NCI-H2081 (cell line): ENCODE measurements at regions not wholly inside any gene's neighbourhood (a gene's known extent, or its start where the extent isn't known, plus 50 kb on each side); places are given as distances from the start of the nearest gene placed in this dataset.
"Not testable (repeated sequence)": the region's sequence is repeated elsewhere in the genome, so short reads cannot be mapped to it uniquely, and the experiment has no call there.

Experiments
- DNase-seq, 2 experiments: peaks; one replicate each; lab custom pipeline; 2025; lab: John Stamatoyannopoulos, UW

- no peak for DNase-seq
These were observed 377.1 kb upstream of the FAR2 start for GRCh38 chr12:28771968-28772367.

DNA sequence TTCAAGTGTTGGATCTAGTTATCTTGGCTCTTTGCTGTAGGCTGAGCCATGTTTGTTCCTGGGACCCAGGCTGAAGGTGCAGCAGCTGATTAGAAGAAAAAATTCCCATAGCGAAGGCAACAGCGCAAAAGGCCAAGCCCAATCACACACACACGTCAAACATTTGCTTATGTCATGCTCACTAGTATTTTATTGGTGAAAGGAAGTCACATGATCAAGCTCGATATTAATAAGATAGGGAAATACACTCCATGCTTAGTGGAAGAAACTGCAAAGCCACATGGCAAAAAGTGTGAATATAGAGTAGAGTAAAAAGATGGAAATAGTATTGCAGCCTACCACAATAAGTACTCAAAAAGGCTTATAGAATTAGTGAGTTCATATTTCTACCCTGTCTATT is 373.5 kb upstream of the FAR2 start:
- DNase-seq = no peak

- no peak for DNase-seq
These were observed 372.9 kb upstream of the FAR2 start for GRCh38 chr12:28776220-28776619.

GRCh38 chr12:28776913-28777422 is 372.1 kb upstream of the FAR2 start:
- DNase-seq = no peak

- no peak for DNase-seq
These were observed 371.3 kb upstream of the FAR2 start for GRCh38 chr12:28777603-28778365.

DNA sequence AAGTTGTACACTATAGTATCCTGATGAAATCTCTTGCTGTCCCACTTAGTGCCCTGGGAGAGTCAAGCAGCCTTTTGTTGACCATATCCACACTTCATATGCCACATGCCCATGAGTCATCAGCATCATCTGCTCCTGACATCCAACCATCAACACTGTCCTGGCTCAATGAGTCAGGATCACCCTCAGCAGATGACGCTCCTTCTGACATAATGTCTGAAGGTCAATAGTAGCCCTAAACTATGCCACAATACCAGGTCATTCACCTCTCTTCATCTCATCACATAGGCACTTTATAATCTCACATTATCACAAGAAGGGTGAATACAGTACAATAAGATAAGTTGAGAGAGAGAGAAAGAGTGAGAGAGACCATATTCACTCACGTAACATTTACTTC is 369.0 kb upstream of the FAR2 start:
- no peak for DNase-seq

DNA sequence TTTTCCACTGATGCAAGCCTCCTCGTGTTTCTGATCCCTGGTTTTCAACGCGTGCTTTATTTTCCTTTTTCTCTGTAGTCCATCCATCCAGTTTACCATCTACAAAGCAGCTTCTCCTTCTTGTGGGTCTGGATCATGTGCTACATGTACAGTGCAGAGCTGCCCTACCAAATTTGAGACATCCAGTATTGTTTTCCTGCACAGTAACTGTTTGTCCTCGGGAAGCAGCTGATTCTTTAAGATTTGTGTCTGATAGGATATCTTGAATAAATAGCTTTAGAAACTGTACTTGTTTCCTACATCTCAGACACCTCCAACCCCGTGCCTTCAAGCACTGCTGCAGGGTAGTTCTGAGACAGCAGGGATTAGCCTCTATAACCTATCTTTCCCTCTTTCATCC is 368.1 kb upstream of the FAR2 start:
- no peak for DNase-seq

DNA sequence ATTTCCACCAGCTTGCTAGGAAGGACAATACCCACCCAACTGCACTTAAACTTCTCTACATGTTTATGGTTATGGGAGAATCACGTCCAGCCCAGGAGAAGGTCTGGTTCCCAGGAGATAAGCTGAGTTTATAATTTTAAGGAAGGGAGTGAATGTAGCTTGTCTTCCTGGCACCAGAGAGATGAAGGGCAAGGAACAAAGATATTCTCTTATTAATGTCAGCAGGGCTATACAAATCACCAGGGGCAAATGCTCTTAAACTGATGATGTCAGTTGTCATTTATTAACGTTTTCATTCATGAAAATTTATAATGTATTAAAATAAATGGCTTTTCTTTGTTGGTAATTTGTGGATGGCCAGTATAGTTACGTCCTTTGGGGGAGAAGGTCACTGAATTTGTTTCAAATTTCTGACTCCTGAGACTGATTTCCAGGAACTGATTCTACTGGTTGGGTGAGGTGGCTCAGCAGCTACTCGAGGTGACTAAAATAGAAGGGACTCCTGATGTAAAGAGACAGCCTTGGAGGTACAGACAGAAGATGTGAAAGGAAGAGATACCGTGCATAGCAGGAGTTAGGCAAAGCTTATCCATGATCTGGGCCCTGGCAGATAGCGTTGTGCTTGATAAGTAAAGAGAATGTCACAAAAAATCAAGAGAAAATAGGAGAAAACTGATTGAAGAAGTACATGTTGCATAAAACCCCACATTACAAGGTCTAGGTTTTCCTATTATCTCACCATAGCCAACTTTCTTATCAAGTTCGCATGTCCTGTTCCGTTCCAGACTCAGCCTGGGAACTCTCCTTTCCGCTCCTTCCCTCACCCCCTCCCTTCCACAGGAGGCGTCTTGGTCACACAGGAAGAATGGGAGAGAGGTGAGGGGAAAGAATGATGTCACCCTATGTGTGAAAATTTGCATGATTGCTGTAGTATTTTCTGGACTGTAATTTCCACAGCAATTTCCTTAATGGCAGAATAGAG is 367.1 kb upstream of the FAR2 start:
- no peak for DNase-seq

- DNase-seq = no peak
These were observed 366.3 kb upstream of the FAR2 start for GRCh38 chr12:28782812-28783211.

GRCh38 chr12:28787151-28787550 is 361.9 kb upstream of the FAR2 start:
- no peak for DNase-seq

DNA sequence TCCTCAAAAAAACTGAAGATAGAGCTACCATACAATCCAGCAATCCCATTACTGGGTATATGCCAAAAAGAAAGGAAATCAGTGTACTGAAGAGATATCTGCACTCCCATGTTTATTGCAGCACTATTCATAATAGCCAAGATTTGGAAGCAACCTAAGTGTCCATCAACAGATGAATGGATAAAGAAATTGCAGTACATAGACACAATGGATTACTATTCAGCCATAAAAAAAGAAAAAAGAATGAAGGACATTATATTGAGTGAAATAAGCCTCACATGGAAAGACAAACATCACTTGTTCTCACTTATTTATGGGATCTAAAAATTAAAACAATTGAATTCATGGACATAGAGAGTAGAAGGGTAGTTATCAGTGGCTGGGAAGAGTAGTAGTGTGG is 360.8 kb upstream of the FAR2 start:
- DNase-seq = not testable (repeated sequence)

- DNase-seq = no peak
These were observed 355.4 kb upstream of the FAR2 start for GRCh38 chr12:28793581-28794151.

DNA sequence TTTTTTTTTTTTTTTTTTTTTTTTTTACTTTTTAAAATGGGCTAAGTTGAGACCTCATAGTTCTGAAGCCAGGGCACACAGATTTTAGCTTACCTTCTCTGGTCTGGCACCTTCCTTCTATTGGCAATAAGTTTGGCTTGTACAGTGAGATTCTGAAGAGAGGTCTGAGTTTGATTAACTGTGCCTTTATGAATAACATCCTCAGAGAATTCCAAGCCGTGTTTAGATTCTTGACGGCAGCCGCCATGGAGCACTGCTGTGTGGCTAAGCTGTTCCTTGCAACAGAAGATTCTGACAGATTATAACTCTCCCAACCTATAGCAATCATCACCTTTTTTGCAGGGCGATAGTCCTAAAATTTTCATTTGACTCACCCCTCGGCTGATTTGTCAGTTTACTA is 354.9 kb upstream of the FAR2 start:
- DNase-seq = no peak

DNA sequence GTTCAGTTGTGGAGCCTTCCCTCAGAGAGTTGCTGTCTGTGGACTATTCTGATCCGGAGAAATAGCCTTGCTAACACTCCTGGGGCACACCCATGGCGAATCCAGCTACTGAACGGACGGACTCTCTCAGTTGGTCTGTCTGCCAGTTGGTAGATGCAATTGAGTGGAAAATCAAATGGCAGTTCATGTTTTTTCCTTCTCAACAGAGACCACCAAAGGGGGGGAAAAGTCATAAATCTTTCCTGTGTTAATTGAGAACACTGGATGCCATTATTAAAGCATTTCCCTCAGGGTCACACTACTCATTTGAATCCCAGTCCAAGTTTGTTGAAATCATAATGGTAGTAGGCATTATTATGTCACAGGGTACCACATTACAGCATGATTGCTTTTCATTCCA is 354.3 kb upstream of the FAR2 start:
- DNase-seq = no peak

- no peak for DNase-seq
These were observed 353.8 kb upstream of the FAR2 start for GRCh38 chr12:28795311-28795710.

DNA sequence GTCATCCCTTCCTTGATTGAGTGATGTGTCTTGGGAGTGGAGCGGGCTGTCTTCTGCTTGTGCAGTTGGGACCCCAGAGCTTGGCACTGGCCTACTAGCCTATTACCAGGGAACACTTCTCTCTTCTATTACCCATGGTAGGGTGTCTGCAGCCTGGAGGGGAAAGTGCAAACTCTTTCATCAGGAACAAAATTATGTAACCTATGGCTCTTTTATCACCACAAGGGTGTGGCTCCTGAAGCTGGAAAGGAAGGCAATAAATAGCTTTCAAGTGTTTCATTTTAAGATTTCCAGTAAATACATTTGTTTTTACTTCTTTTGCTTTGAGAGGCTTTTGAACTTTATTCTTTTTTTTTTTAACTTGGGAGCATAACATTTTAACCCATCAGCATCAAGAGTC is 349.7 kb upstream of the FAR2 start:
- no peak for DNase-seq

DNA sequence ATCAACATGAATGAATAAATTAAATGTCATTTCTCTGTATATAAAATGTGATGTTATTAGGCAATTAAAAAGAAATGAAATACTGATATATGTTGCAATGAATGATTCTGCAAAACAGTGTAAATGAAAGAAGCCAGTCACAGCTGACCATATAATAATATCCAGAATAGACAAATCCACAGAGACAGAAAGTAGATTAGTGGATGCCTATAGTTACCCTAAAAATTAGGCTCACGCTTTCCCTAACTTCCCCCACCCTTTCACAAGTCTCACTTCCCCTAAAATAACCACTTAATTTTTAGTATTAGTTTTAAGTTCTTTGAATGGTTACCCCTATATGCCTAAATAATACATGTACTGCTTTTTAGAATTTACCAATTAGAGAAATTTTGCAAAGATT is 348.9 kb upstream of the FAR2 start:
- no peak for DNase-seq

- no peak for DNase-seq
These were observed 346.2 kb upstream of the FAR2 start for GRCh38 chr12:28802706-28803438.

GRCh38 chr12:28807535-28807934 is 341.5 kb upstream of the FAR2 start:
- DNase-seq = no peak

DNA sequence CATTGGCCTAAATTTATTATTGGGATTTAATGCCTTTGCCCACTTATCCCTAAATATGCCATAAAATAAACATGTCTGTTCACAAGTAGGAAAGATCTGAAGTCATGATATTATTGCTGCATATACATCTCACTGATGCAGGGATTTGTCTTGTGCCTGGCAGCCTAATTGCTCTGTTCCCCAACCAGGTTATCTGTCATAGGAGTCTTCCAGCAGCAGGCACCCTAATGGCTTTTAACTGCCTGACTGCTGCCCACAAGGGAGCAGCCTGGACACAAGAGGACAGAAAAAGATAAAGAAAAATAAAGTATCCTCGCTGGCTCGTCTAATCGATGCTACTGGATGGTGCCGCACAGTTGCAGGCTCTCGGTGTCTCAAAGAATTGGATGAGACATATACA is 337.6 kb upstream of the FAR2 start:
- DNase-seq = no peak

DNA sequence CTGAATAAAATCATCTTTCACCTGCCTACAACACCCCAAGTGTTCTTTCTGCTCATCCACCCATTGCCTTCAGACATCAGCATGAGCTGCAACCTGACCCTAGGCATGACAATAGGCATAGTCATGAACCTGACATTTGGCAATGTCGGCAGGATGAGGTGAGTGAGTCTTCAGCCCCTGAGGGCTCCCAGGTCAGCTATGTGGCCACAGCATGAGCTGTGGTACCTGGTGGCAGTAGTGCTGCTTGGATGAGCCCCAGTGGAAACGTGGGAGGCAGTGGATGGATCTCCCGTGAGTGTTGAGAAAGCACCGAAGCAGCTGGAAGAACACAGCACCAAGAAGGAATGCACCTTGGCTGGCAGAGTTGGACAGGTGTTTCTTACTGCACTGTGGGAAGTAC is 334.8 kb upstream of the FAR2 start:
- no peak for DNase-seq

- DNase-seq = no peak
These were observed 331.6 kb upstream of the FAR2 start for GRCh38 chr12:28817524-28817923.
